H1 (cell line): ENCODE measurements at regions not wholly inside any gene's neighbourhood (a gene's known extent, or its start where the extent isn't known, plus 50 kb on each side); places are given as distances from the start of the nearest gene placed in this dataset.

Experiments used
- CTCF ChIP-seq, 3 experiments: IDR thresholded peaks; 1 replicate in 2 of 3; 2 replicates in 1 of 3; pipeline versions ENCODE4 v1.5.1 to v1.6.1; 2011; ENCODE audit warnings: low read length in 3 of 3, mild to moderate bottlenecking in 3 of 3, inconsistent platforms in 2 of 3, low read depth in 1 of 3, moderate library complexity in 1 of 3; ENCODE audit not compliant: insufficient read depth in 1 of 3; ENCODE audit errors: control extremely low read depth in 1 of 3
- EP300 ChIP-seq, 2 experiments: IDR thresholded peaks; 1 replicate in 1 of 2; 2 replicates in 1 of 2; pipeline ENCODE4 v1.6.1; 2011 to 2012; ENCODE audit warnings: low read depth in 2 of 2, low read length in 2 of 2, mild to moderate bottlenecking in 2 of 2, borderline replicate concordance in 1 of 2, inconsistent platforms in 1 of 2, moderate library complexity in 1 of 2
- EZH2 ChIP-seq: fragments of 200-600 bp; sonication (generic); IDR thresholded peaks from 2 replicates; pipeline ENCODE4 v1.7.1; 2012; ENCODE audit warnings: low read depth, mild to moderate bottlenecking, moderate library complexity, low read length, inconsistent platforms; ENCODE audit not compliant: severe bottlenecking
- HDAC6 ChIP-seq: IDR thresholded peaks from one replicate; pipeline ENCODE4 v1.7.1; 2012; ENCODE audit warnings: low read depth, mild to moderate bottlenecking, inconsistent platforms, low read length, moderate library complexity
- POLR2A ChIP-seq, 2 experiments: IDR thresholded peaks; 1 replicate in 1 of 2; 2 replicates in 1 of 2; pipeline ENCODE4 v1.6.1; 2011; ENCODE audit warnings: low read depth in 2 of 2, low read length in 2 of 2, mild to moderate bottlenecking in 2 of 2; ENCODE audit errors: control extremely low read depth in 1 of 2
- RBBP5 ChIP-seq: IDR thresholded peaks from 2 replicates; pipeline ENCODE4 v1.7.1; 2012; ENCODE audit warnings: low read depth, mild to moderate bottlenecking, inconsistent platforms, low read length, moderate library complexity, borderline replicate concordance
- SIN3A ChIP-seq, 2 experiments: IDR thresholded peaks in 1 of 2; conservative IDR thresholded peaks in 1 of 2; 2 replicates each; pipeline ENCODE4 v1.6.1; 2011 to 2012; ENCODE audit warnings: low read length in 2 of 2, improper control_type of control experiment in 1 of 2, low read depth in 1 of 2, mild to moderate bottlenecking in 1 of 2
- SIRT6 ChIP-seq: IDR thresholded peaks from one replicate; pipeline ENCODE4 v1.7.1; 2012; ENCODE audit warnings: low read length, inconsistent platforms
- TAF1 ChIP-seq: IDR thresholded peaks from 2 replicates; pipeline ENCODE4 v1.6.1; 2011; ENCODE audit warnings: mild to moderate bottlenecking, low read depth, low read length

- no peak for TF ChIP-seq CTCF (IDR thresholded peaks at IDR 0.05; ENCODE audit: control extremely low read depth in 1 of 3, insufficient read depth in 1 of 3, low read depth in 1 of 3, low read length in 3 of 3)
- TF ChIP-seq RBBP5 = no peak
- TF ChIP-seq POLR2A (IDR thresholded peaks at IDR 0.05; ENCODE audit: control extremely low read depth in 1 of 2, low read depth in 2 of 2, low read length in 2 of 2) = no peak
- no peak for TF ChIP-seq SIN3A (conservative IDR thresholded peaks at IDR 0.05 in 1 of 2, IDR thresholded peaks at IDR 0.05 in 1 of 2; ENCODE audit: low read depth in 1 of 2, low read length in 2 of 2)
- TF ChIP-seq TAF1 = no peak
- TF ChIP-seq EZH2 = no peak
- no peak for TF ChIP-seq EP300 (IDR thresholded peaks at IDR 0.05; ENCODE audit: borderline replicate concordance in 1 of 2, low read depth in 2 of 2, low read length in 2 of 2)
- TF ChIP-seq SIRT6 = no peak
- no peak for TF ChIP-seq HDAC6
Observed at GRCh38 chr2:51959696-51960095, 927.8 kb upstream of the NRXN1 start.
